GM12864 (cell line): ENCODE measurements at regions not wholly inside any gene's neighbourhood (a gene's known extent, or its start where the extent isn't known, plus 50 kb on each side); places are given as distances from the start of the nearest gene placed in this dataset.

ENCODE experiments used
- DNase-seq: peaks from one replicate; pipeline ENCODE4 v3.0.0-alpha.2; 2011; ENCODE audit warnings: low read depth
- H3K4me3 ChIP-seq: 2 replicates; pipeline ENCODE4 v1.5.1; 2011; ENCODE audit warnings: mild to moderate bottlenecking, low read depth, low read length, control low read depth
- CTCF ChIP-seq: IDR thresholded peaks from 2 replicates; pipeline ENCODE4 v1.5.1; 2011; ENCODE audit warnings: low read depth, mild to moderate bottlenecking, moderate library complexity, low read length, control low read depth, inconsistent platforms; ENCODE audit errors: missing control alignments

GRCh38 chr20:16801919-16802651 lies 53.9 kb downstream of the OTOR start:
- no peak for DNase-seq
- no peak overlapping the region for H3K4me3 ChIP-seq
- peak; percentile 82 for TF ChIP-seq CTCF

GRCh38 chr20:16802652-16802935 lies 54.4 kb downstream of the OTOR start:
- no peak for TF ChIP-seq CTCF
- no peak for DNase-seq
- H3K4me3 ChIP-seq: no peak overlapping the region

- DNase-seq: no peak
Measured at GRCh38 chr20:16803965-16804792, 56.0 kb downstream of the OTOR start.

GRCh38 chr20:16804793-16805187 lies 56.6 kb downstream of the OTOR start:
- no peak for DNase-seq
- TF ChIP-seq CTCF: no peak
- no peak overlapping the region for H3K4me3 ChIP-seq

More at GRCh38 chr20:16803965-16804792, 56.0 kb downstream of the OTOR start:
- TF ChIP-seq CTCF: peak; percentile 73
- H3K4me3 ChIP-seq: no peak overlapping the region

GRCh38 chr20:16806061-16806460 lies 57.9 kb downstream of the OTOR start:
- DNase-seq: no peak
- no peak for TF ChIP-seq CTCF
- no peak overlapping the region for H3K4me3 ChIP-seq

GRCh38 chr20:16806886-16807285 lies 58.7 kb downstream of the OTOR start:
- TF ChIP-seq CTCF: no peak
- H3K4me3 ChIP-seq: no peak overlapping the region
- no peak for DNase-seq
